ENCODE measurements at regions not wholly inside any gene's neighbourhood (a gene's known extent, or its start where the extent isn't known, plus 50 kb on each side); places are given as distances from the start of the nearest gene placed in this dataset.

DNA sequence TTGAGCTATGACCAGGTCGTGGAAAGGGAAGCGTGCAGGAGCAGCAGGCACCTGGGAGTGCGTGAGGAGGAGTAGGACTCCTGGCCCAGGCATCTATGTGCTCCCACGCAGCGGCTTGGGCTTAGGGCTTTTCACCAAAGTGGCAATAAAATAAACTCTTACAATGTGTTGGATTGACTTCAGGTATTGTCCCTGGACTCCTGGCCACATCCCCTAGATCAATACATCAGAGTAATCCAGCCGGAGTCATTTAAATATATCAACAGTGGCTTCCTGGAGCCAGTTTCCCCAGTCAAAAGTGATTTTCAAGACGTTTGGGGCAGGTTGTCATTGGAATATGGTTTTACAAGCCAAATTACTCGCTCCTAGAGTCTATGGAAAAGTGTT, 344.4 kb downstream of the WDR11 start:
- Histone ChIP-seq H3K9me3 (no peaks in the 10 kb centered on the region), H3K4me3 (no peak overlapping the region), H3K27me3 (no peaks in the 10 kb centered on the region), H3K27ac (no peak overlapping the region), H3K36me3 (no peaks in the 10 kb centered on the region), H3K4me1 (no peaks in the 10 kb centered on the region)
- intact Hi-C loops (cut with DNase I; ENCODE audit: low total_unique reads), result no loop called here
- WGBS, 5 donors, result 61 to 68% (median 63%) methylated on average over 8 of the region's 8 CpGs
- no peak for DNase-seq
- TF ChIP-seq POLR2AphosphoS5 (IDR thresholded peaks at IDR 0.05) (no peak), POLR2A (IDR thresholded peaks at IDR 0.05) (no peak), EP300 (IDR thresholded peaks at IDR 0.05) (no peak)
- TF ChIP-seq, protein P1, sequence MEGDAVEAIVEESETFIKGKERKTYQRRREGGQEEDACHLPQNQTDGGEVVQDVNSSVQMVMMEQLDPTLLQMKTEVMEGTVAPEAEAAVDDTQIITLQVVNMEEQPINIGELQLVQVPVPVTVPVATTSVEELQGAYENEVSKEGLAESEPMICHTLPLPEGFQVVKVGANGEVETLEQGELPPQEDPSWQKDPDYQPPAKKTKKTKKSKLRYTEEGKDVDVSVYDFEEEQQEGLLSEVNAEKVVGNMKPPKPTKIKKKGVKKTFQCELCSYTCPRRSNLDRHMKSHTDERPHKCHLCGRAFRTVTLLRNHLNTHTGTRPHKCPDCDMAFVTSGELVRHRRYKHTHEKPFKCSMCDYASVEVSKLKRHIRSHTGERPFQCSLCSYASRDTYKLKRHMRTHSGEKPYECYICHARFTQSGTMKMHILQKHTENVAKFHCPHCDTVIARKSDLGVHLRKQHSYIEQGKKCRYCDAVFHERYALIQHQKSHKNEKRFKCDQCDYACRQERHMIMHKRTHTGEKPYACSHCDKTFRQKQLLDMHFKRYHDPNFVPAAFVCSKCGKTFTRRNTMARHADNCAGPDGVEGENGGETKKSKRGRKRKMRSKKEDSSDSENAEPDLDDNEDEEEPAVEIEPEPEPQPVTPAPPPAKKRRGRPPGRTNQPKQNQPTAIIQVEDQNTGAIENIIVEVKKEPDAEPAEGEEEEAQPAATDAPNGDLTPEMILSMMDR (IDR thresholded peaks at IDR 0.05), result no peak

DNA sequence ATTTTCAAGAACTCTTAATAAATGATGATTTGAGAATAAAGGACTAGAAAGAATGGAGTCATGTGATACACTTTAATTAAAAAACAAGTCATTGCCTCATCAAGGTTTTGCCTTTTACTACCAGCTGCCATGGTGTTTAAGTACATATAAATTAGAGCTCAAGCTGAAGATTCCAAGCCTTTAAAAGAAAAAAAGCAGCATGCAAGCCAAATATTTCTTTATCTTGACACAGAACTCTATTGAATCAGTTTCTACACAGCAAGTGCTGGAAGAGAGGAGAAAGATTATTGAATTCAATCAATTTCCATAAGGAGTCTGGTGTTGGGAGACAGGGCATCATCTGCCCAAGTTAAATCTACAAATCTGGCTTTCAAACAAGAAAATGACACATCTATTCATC, 347.9 kb downstream of the WDR11 start:
- DNase-seq, result no peak
- intact Hi-C loops (cut with DNase I; ENCODE audit: low total_unique reads), result no loop called here
- H3K27me3 ChIP-seq, result no peaks in the 10 kb centered on the region
- H3K9me3 ChIP-seq, result no peaks in the 10 kb centered on the region
- no peaks in the 10 kb centered on the region for H3K4me1 ChIP-seq
- TF ChIP-seq POLR2AphosphoS5 (IDR thresholded peaks at IDR 0.05), result no peak
- no peak for TF ChIP-seq POLR2A (IDR thresholded peaks at IDR 0.05)
- TF ChIP-seq EP300 (IDR thresholded peaks at IDR 0.05), result no peak
- TF ChIP-seq, protein P1 (IDR thresholded peaks at IDR 0.05), result no peak
- H3K36me3 ChIP-seq, result no peaks in the 10 kb centered on the region
- H3K4me3 ChIP-seq, result no peak overlapping the region
- H3K27ac ChIP-seq, result no peak overlapping the region

DNA sequence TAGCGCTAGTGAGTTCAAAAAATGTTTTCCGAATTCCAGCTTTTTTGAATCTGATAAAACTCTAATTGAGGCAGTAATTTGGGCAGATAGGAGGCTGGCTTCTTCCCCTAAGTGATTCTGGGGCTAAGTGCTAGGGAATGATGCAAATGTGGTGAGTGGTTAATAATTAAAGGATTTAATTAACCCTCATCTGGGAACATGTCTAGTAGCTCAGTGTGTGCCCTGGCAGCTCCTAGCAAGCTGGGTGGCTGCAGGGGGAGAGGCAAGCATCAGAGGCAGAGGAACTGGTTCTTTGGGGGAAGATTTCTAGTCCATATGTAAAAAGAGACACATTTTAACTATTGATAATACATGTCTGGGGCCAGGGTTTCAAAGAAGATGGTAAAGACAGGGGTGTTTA, 354.5 kb downstream of the WDR11 start:
- H3K27ac ChIP-seq, result no peak overlapping the region
- H3K36me3 ChIP-seq, result no peaks in the 10 kb centered on the region
- no peak overlapping the region for H3K4me3 ChIP-seq
- intact Hi-C loops (cut with DNase I; ENCODE audit: low total_unique reads), result no loop called here
- DNase-seq, result peak in 1 of 2 donors; percentile 9
- H3K4me1 ChIP-seq, result no peaks in the 10 kb centered on the region
- H3K9me3 ChIP-seq, result no peaks in the 10 kb centered on the region
- no peak for TF ChIP-seq POLR2A (IDR thresholded peaks at IDR 0.05)
- no peak for TF ChIP-seq EP300 (IDR thresholded peaks at IDR 0.05)
- no peak for TF ChIP-seq POLR2AphosphoS5 (IDR thresholded peaks at IDR 0.05)
- TF ChIP-seq, protein P1 (IDR thresholded peaks at IDR 0.05), result no peak
- H3K27me3 ChIP-seq, result no peaks in the 10 kb centered on the region
- WGBS, 5 donors, result 78 to 92% (median 87%) methylated on average over 2 of the region's 2 CpGs

DNA sequence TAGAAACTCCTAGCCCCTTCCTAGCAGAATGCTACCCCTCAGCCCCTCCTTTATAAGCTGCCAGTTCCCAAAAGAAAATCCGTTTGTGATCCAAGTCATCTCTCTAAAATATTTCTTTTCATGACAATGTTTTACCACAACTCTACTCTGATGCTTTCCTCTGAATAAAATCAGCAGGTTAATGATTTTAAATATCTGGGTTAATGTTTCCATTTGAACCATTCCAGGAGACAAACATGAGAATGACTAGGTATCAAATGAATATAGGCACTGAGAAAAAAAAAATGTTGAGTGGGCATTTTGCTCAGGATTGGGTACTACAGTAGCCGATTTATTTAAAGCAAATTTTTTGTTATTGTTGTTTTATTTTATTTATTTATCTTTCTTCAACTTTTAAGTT, 360.3 kb downstream of the WDR11 start:
- Histone ChIP-seq H3K27me3 (no peaks in the 10 kb centered on the region), H3K9me3 (no peaks in the 10 kb centered on the region), H3K36me3 (no peaks in the 10 kb centered on the region), H3K4me1 (no peaks in the 10 kb centered on the region), H3K27ac (no peak overlapping the region), H3K4me3 (no peak overlapping the region)
- no peak for TF ChIP-seq POLR2AphosphoS5 (IDR thresholded peaks at IDR 0.05)
- no peak for DNase-seq
- WGBS, 5 donors, result 77 to 91% (median 85%) methylated on average over 2 of the region's 2 CpGs
- intact Hi-C loops (cut with DNase I; ENCODE audit: low total_unique reads), result no loop called here

DNA sequence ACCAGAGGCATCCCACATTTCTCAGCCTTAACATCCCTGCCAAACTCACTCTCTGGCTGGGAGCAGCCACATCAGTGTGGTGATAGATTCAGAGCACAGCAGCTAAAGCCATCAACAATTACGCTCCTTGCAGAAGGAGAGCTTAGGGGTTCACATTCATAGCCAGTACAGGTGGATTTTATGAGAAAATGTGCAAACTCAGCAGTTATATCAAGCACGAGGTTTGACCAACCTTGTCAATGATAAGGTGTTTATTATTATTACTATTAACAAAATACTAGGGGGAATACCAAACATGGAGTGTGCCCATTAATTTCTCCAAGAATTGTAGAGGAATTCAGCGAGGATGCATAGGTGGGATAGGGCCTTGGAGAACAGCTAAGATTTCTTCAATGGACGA, 362.3 kb downstream of the WDR11 start:
- no peak overlapping the region for H3K27ac ChIP-seq
- no peak for DNase-seq
- no peak for TF ChIP-seq POLR2A (IDR thresholded peaks at IDR 0.05)
- TF ChIP-seq POLR2AphosphoS5 (IDR thresholded peaks at IDR 0.05), result no peak
- TF ChIP-seq, protein P1 (IDR thresholded peaks at IDR 0.05), result no peak
- TF ChIP-seq EP300 (IDR thresholded peaks at IDR 0.05), result no peak
- no peaks in the 10 kb centered on the region for H3K36me3 ChIP-seq
- no peaks in the 10 kb centered on the region for H3K27me3 ChIP-seq
- intact Hi-C loops (cut with DNase I; ENCODE audit: low total_unique reads), result no loop called here
- 86 to 91% (median 89%) methylated on average over 4 of the region's 4 CpGs for WGBS, 5 donors
- no peaks in the 10 kb centered on the region for H3K9me3 ChIP-seq
- no peak overlapping the region for H3K4me3 ChIP-seq
- H3K4me1 ChIP-seq, result no peaks in the 10 kb centered on the region

All from stomach (tissue), 8 donors.